Sigmoid colon (tissue), 3 donors: ENCODE measurements at regions not wholly inside any gene's neighbourhood (a gene's known extent, or its start where the extent isn't known, plus 50 kb on each side); places are given as distances from the start of the nearest gene placed in this dataset.

Experiments
- CTCF ChIP-seq, 4 experiments: fragments of 450-650 bp in 3 of 4; fragments of 200-600 bp in 1 of 4; IDR thresholded peaks; one replicate each; pipeline ENCODE4 v1.5.1; 2016 to 2019; ENCODE audit warnings: antibody characterized with exemption in 4 of 4, mild to moderate bottlenecking in 3 of 4, moderate library complexity in 2 of 4
- POLR2A ChIP-seq, 2 donors: fragments of 450-650 bp; IDR thresholded peaks; one replicate each; pipeline ENCODE4 v1.6.1; 2016; ENCODE audit warnings: antibody characterized with exemption in 2 of 2, mild to moderate bottlenecking in 2 of 2, moderate library complexity in 2 of 2

DNA sequence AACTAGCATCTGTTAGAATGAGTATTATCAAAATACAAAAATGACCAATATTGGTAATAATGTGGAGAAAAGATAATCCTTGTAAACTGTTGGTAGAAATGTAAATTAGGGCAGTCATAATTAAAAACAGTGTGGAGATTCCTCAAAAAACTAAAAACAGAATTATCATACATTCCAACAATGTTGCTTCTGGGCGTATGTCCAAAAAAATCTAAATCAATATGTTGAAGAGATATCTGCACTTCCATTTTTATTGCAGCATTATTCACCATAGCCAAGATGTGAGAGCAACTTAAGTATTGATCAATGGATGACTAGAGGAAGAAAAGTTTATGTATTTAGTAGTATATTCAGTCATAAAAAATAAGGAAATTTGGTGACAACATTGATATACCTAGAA, 59.8 kb upstream of the OR9G4 start:
- TF ChIP-seq CTCF (IDR thresholded peaks at IDR 0.05) (no peak), POLR2A (IDR thresholded peaks at IDR 0.05) (no peak)
